SK-N-SH treated with all-trans-retinoic acid at 6 μM for 48 hours (cell line): ENCODE measurements at regions not wholly inside any gene's neighbourhood (a gene's known extent, or its start where the extent isn't known, plus 50 kb on each side); places are given as distances from the start of the nearest gene placed in this dataset.

Experiments
- ATAC-seq: fragments of 200-7000 bp; cut with Tn5 transposase; 3 replicates; pipeline ENCODE4 v1.9.1; 2020; ENCODE audit warnings: mild to moderate bottlenecking, moderate library complexity
- ARNTL ChIP-seq: fragments of 450-650 bp; formaldehyde crosslinking; IDR thresholded peaks from 2 replicates; pipeline ENCODE4 v1.5.0; 2020; ENCODE audit warnings: low read depth, mild to moderate bottlenecking, moderate library complexity, borderline replicate concordance
- BACH2 ChIP-seq: fragments of 250-450 bp; sonication (Bioruptor Pico); IDR thresholded peaks from 2 replicates; pipeline ENCODE4 v1.9.0; 2021; ENCODE audit warnings: mild to moderate bottlenecking, borderline replicate concordance
- CREB5 ChIP-seq: fragments of 250-450 bp; sonication (Bioruptor Pico); IDR thresholded peaks from 2 replicates; pipeline ENCODE4 v1.5.1; 2020; ENCODE audit warnings: low read depth, mild to moderate bottlenecking, moderate library complexity
- CSDC2 ChIP-seq: fragments of 250-450 bp; sonication (Bioruptor Pico); IDR thresholded peaks from 2 replicates; pipeline ENCODE4 v1.5.0; 2020; ENCODE audit warnings: mild to moderate bottlenecking, moderate library complexity
- CSRNP3 ChIP-seq: fragments of 250-450 bp; sonication (Bioruptor Pico); IDR thresholded peaks from 2 replicates; pipeline ENCODE4 v1.5.1; 2021; ENCODE audit warnings: mild to moderate bottlenecking, moderate library complexity
- ISL1 ChIP-seq: fragments of 250-450 bp; sonication (Bioruptor Pico); IDR thresholded peaks from 2 replicates; pipeline ENCODE4 v2.1.2; 2022; ENCODE audit warnings: mild to moderate bottlenecking, moderate library complexity
- OSR1 ChIP-seq: fragments of 250-450 bp; sonication (Bioruptor Pico); IDR thresholded peaks from 2 replicates; pipeline ENCODE4 v1.8.0; 2022; ENCODE audit warnings: moderate library complexity, mild to moderate bottlenecking, inconsistent platforms
- PATZ1 ChIP-seq: fragments of 250-450 bp; sonication (Bioruptor Pico); IDR thresholded peaks from 2 replicates; pipeline ENCODE4 v1.8.0; 2020; ENCODE audit warnings: mild to moderate bottlenecking, moderate library complexity, borderline replicate concordance
- POU6F1 ChIP-seq: fragments of 250-450 bp; sonication (Bioruptor Pico); IDR thresholded peaks from 2 replicates; pipeline ENCODE4 v1.8.0; 2021; ENCODE audit warnings: low read depth, mild to moderate bottlenecking, moderate library complexity, borderline replicate concordance
- PPARA ChIP-seq: fragments of 250-450 bp; sonication (Bioruptor Pico); IDR thresholded peaks from 2 replicates; pipeline ENCODE4 v1.5.0; 2020; ENCODE audit warnings: mild to moderate bottlenecking, borderline replicate concordance
- RARB ChIP-seq: fragments of 250-450 bp; sonication (Bioruptor Pico); IDR thresholded peaks from 2 replicates; pipeline ENCODE4 v1.8.0; 2021; ENCODE audit warnings: mild to moderate bottlenecking, moderate library complexity
- SNAI2 ChIP-seq: fragments of 250-450 bp; sonication (Bioruptor Pico); IDR thresholded peaks from 2 replicates; pipeline ENCODE4 v1.5.0; 2020; ENCODE audit warnings: mild to moderate bottlenecking, moderate library complexity
- TCF4 ChIP-seq: fragments of 250-450 bp; sonication (Bioruptor Pico); IDR thresholded peaks from 2 replicates; pipeline ENCODE4 v1.8.0; 2021; ENCODE audit warnings: mild to moderate bottlenecking, moderate library complexity, borderline replicate concordance
- TOX ChIP-seq: fragments of 250-450 bp; sonication (Bioruptor Pico); IDR thresholded peaks from 2 replicates; pipeline ENCODE4 v1.8.0; 2021; ENCODE audit warnings: mild to moderate bottlenecking, moderate library complexity, borderline replicate concordance
- TSHZ2 ChIP-seq: fragments of 250-450 bp; sonication (Bioruptor Pico); IDR thresholded peaks from 2 replicates; pipeline ENCODE4 v1.5.0; 2020; ENCODE audit warnings: mild to moderate bottlenecking, moderate library complexity
- ZFP3 ChIP-seq: fragments of 250-450 bp; sonication (Bioruptor Pico); IDR thresholded peaks from 2 replicates; pipeline ENCODE4 v1.5.0; 2020; ENCODE audit warnings: mild to moderate bottlenecking, moderate library complexity
- ZFP30 ChIP-seq: fragments of 450-650 bp; formaldehyde crosslinking; IDR thresholded peaks from 2 replicates; pipeline ENCODE4 v1.5.0; 2022; ENCODE audit warnings: mild to moderate bottlenecking, moderate library complexity
- ZNF565 ChIP-seq: fragments of 450-650 bp; formaldehyde crosslinking; conservative IDR thresholded peaks from 2 replicates; pipeline ENCODE4 v1.5.0; 2020; ENCODE audit warnings: low read depth, mild to moderate bottlenecking, moderate library complexity
- ZNF70 ChIP-seq: fragments of 450-650 bp; formaldehyde crosslinking; IDR thresholded peaks from 2 replicates; pipeline ENCODE4 v1.5.0; 2020; ENCODE audit warnings: mild to moderate bottlenecking, moderate library complexity
- ZNF8 ChIP-seq: fragments of 450-650 bp; formaldehyde crosslinking; IDR thresholded peaks from 2 replicates; pipeline ENCODE4 v1.5.0; 2020; ENCODE audit warnings: mild to moderate bottlenecking, moderate library complexity

GRCh38 chr3:194814878-194815357, 129.2 kb downstream of the FAM43A start (continued):
- TF ChIP-seq SNAI2 (CRISPR knock-in tag), result no peak

GRCh38 chr3:194816748-194817591, 131.3 kb downstream of the FAM43A start:
- ATAC-seq, result no peak
- no peak for TF ChIP-seq SNAI2 (CRISPR knock-in tag)
- TF ChIP-seq ISL1 (CRISPR knock-in tag), result no peak
- no peak for TF ChIP-seq CREB5 (CRISPR knock-in tag)
- no peak for TF ChIP-seq OSR1
- TF ChIP-seq POU6F1 (CRISPR knock-in tag), result no peak
- TF ChIP-seq TOX (CRISPR knock-in tag), result no peak
- TF ChIP-seq CSRNP3 (CRISPR knock-in tag), result no peak
- TF ChIP-seq TCF4 (CRISPR knock-in tag), result no peak
- no peak for TF ChIP-seq BACH2 (CRISPR knock-in tag)
- TF ChIP-seq PATZ1, result no peak
- TF ChIP-seq TSHZ2 (CRISPR knock-in tag), result no peak
- no peak for TF ChIP-seq ARNTL (CRISPR knock-in tag)
- no peak for TF ChIP-seq RARB (CRISPR knock-in tag)
- TF ChIP-seq CSDC2 (CRISPR knock-in tag), result no peak
- no peak for TF ChIP-seq ZFP3 (CRISPR knock-in tag)
- TF ChIP-seq ZNF70 (CRISPR knock-in tag), result no peak
- TF ChIP-seq ZNF565, result no peak
- TF ChIP-seq ZFP30 (CRISPR knock-in tag), result no peak

- ATAC-seq, result no peak
- TF ChIP-seq PPARA (CRISPR knock-in tag) (no peak), CSRNP3 (CRISPR knock-in tag) (no peak), ZFP30 (CRISPR knock-in tag) (no peak), POU6F1 (CRISPR knock-in tag) (no peak), ZFP3 (CRISPR knock-in tag) (no peak), ARNTL (CRISPR knock-in tag) (no peak), TCF4 (CRISPR knock-in tag) (no peak), ZNF70 (CRISPR knock-in tag) (no peak), TOX (CRISPR knock-in tag) (no peak), OSR1 (no peak), PATZ1 (no peak), ZNF8 (CRISPR knock-in tag) (no peak), SNAI2 (CRISPR knock-in tag) (no peak)
Observed at GRCh38 chr3:194817592-194817930, 131.9 kb downstream of the FAM43A start.
